GM18520 (cell line): ENCODE measurements at regions not wholly inside any gene's neighbourhood (a gene's known extent, or its start where the extent isn't known, plus 50 kb on each side); places are given as distances from the start of the nearest gene placed in this dataset.
A peak's percentile ranks its signal among the peaks of the same experiment; 100 is the strongest.

Experiments used
- ATAC-seq: cut with Tn5 transposase; IDR thresholded peaks from one replicate; pipeline ENCODE4 v1.9.1; 2021; ENCODE audit not compliant: unreplicated experiment

GRCh38 chr18:8458546-8459215 is 150.6 kb upstream of the RAB12 start:
- no peak for ATAC-seq

- no peak for ATAC-seq
These were observed 148.5 kb upstream of the RAB12 start for GRCh38 chr18:8460748-8461147.

GRCh38 chr18:8461544-8461943 is 147.7 kb upstream of the RAB12 start:
- no peak for ATAC-seq

- no peak for ATAC-seq
These were observed 146.5 kb upstream of the RAB12 start for GRCh38 chr18:8462651-8463185.

GRCh38 chr18:8463791-8464190 is 145.4 kb upstream of the RAB12 start:
- ATAC-seq: no peak

GRCh38 chr18:8468191-8468590 is 141.0 kb upstream of the RAB12 start:
- ATAC-seq: no peak

- ATAC-seq: no peak
These were observed 140.3 kb upstream of the RAB12 start for GRCh38 chr18:8468921-8469335.

- no peak for ATAC-seq
These were observed 139.6 kb upstream of the RAB12 start for GRCh38 chr18:8469544-8470130.

- ATAC-seq: no peak
These were observed 137.9 kb upstream of the RAB12 start for GRCh38 chr18:8471372-8471771.

- no peak for ATAC-seq
These were observed 134.6 kb upstream of the RAB12 start for GRCh38 chr18:8474661-8475060.

GRCh38 chr18:8477615-8478014 is 131.6 kb upstream of the RAB12 start:
- ATAC-seq: no peak

GRCh38 chr18:8478166-8478967 is 130.9 kb upstream of the RAB12 start:
- peak; percentile 68 for ATAC-seq

- ATAC-seq: no peak
These were observed 130.3 kb upstream of the RAB12 start for GRCh38 chr18:8478968-8479370.

- no peak for ATAC-seq
These were observed 129.4 kb upstream of the RAB12 start for GRCh38 chr18:8479789-8480188.

GRCh38 chr18:8480506-8481328 is 128.5 kb upstream of the RAB12 start:
- ATAC-seq: no peak

- no peak for ATAC-seq
These were observed 124.3 kb upstream of the RAB12 start for GRCh38 chr18:8484951-8485350.

- ATAC-seq: no peak
These were observed 119.5 kb upstream of the RAB12 start for GRCh38 chr18:8489761-8490160.

- ATAC-seq: no peak
These were observed 117.7 kb upstream of the RAB12 start for GRCh38 chr18:8491516-8491915.

GRCh38 chr18:8493141-8493540 is 116.1 kb upstream of the RAB12 start:
- ATAC-seq: no peak

GRCh38 chr18:8496186-8496585 is 113.1 kb upstream of the RAB12 start:
- no peak for ATAC-seq

GRCh38 chr18:8498905-8499304 is 110.3 kb upstream of the RAB12 start:
- no peak for ATAC-seq
